Tibial nerve (tissue), 4 donors: ENCODE measurements at regions not wholly inside any gene's neighbourhood (a gene's known extent, or its start where the extent isn't known, plus 50 kb on each side); places are given as distances from the start of the nearest gene placed in this dataset.

Experiments used
- CTCF ChIP-seq, 5 experiments: fragments of 200-600 bp in 3 of 5; fragments of 450-650 bp in 2 of 5; sonication (generic) in 3 of 5; IDR thresholded peaks; one replicate each; pipeline ENCODE4 v1.5.1; 2016 to 2019; ENCODE audit warnings: antibody characterized with exemption in 5 of 5, mild to moderate bottlenecking in 3 of 5, moderate library complexity in 2 of 5
- EP300 ChIP-seq, 2 donors: sonication (generic); formaldehyde crosslinking; IDR thresholded peaks; one replicate each; pipeline ENCODE4 v1.6.1; 2017; ENCODE audit warnings: antibody characterized with exemption in 2 of 2, mild to moderate bottlenecking in 1 of 2
- POLR2A ChIP-seq, 2 donors: fragments of 450-650 bp; IDR thresholded peaks; one replicate each; pipeline ENCODE4 v1.6.1; 2017; ENCODE audit warnings: antibody characterized with exemption in 2 of 2, mild to moderate bottlenecking in 2 of 2, moderate library complexity in 2 of 2

GRCh38 chrX:155779831-155780230 is 101.3 kb upstream of the VAMP7 start:
- TF ChIP-seq CTCF (IDR thresholded peaks at IDR 0.05) (no peak), EP300 (IDR thresholded peaks at IDR 0.05) (no peak), POLR2A (IDR thresholded peaks at IDR 0.05) (no peak)
